ENCODE measurements at regions not wholly inside any gene's neighbourhood (a gene's known extent, or its start where the extent isn't known, plus 50 kb on each side); places are given as distances from the start of the nearest gene placed in this dataset.

GRCh38 chr7:112965506-112965905 lies 121.1 kb downstream of the GPR85 start:
- H3K4me2 ChIP-seq: no peak overlapping the region
- H3K27me3 ChIP-seq (ENCODE audit: insufficient read depth): no peaks in the 10 kb centered on the region
- Mint-ChIP-seq H3K27me3 (ENCODE audit: insufficient read depth, low read depth, poor library complexity) (no peaks in the 10 kb centered on the region), H3K36me3 (ENCODE audit: low read depth) (no peaks in the 10 kb centered on the region), H3K27ac (no peak overlapping the region), H3K4me1 (no peaks in the 10 kb centered on the region), H3K9me3 (no peaks in the 10 kb centered on the region), H3K4me3 (no peak overlapping the region)
- no peaks in the 10 kb centered on the region for H3K9me2 ChIP-seq (ENCODE audit: insufficient read depth)
- H3F3A ChIP-seq (replicated peaks; ENCODE audit: low read depth): no peaks in the 10 kb centered on the region
- ATAC-seq (no peak), DNase-seq (ENCODE audit: low spot score) (no peak)
- no peaks in the 10 kb centered on the region for H3K4me1 ChIP-seq (ENCODE audit: insufficient read depth)
- H3K4me3 ChIP-seq: no peak overlapping the region
- H3K27ac ChIP-seq (ENCODE audit: low read depth): no peak overlapping the region
- no peaks in the 10 kb centered on the region for H3K79me2 ChIP-seq (replicated peaks; ENCODE audit: insufficient read depth)
- no peaks in the 10 kb centered on the region for H3K36me3 ChIP-seq (ENCODE audit: insufficient read depth)
- TF ChIP-seq REST (IDR thresholded peaks at IDR 0.05; ENCODE audit: unreplicated experiment): no peak
- TF ChIP-seq ZNF114 (CRISPR knock-in tag; IDR thresholded peaks at IDR 0.05): no peak
- TF ChIP-seq CREB1 (CRISPR knock-in tag; IDR thresholded peaks at IDR 0.05; ENCODE audit: low read depth): no peak
- no peak for TF ChIP-seq EZH2 (IDR thresholded peaks at IDR 0.05; ENCODE audit: low read depth, unreplicated experiment)
- TF ChIP-seq ZNF462 (CRISPR knock-in tag; IDR thresholded peaks at IDR 0.05): no peak
- no peak for TF ChIP-seq CTCF (conservative IDR thresholded peaks at IDR 0.05; ENCODE audit: low read depth in 2 of 2)
- TF ChIP-seq EZH2phosphoT487 (IDR thresholded peaks at IDR 0.05; ENCODE audit: unreplicated experiment): no peak
- no peak for TF ChIP-seq ETS1 (IDR thresholded peaks at IDR 0.05)
- TF ChIP-seq ZNF331 (CRISPR knock-in tag; IDR thresholded peaks at IDR 0.05; ENCODE audit: low read depth): no peak
- TF ChIP-seq NANOG (IDR thresholded peaks at IDR 0.05; ENCODE audit: borderline replicate concordance): no peak
- TF ChIP-seq STAT1 (IDR thresholded peaks at IDR 0.05; ENCODE audit: unreplicated experiment): no peak
- no peak overlapping the region for H2AFZ ChIP-seq
- H4K20me1 ChIP-seq (replicated peaks; ENCODE audit: insufficient read depth): no peaks in the 10 kb centered on the region

Data from GM23338 (cell line).